Loucy (cell line): ENCODE measurements at regions not wholly inside any gene's neighbourhood (a gene's known extent, or its start where the extent isn't known, plus 50 kb on each side); places are given as distances from the start of the nearest gene placed in this dataset.

Experiments used
- H2AFZ ChIP-seq: fragments of 200-600 bp; sonication (generic); 2 replicates; pipeline ENCODE4 v1.6.0; 2016; ENCODE audit warnings: antibody characterized with exemption, mild to moderate bottlenecking, low read length, moderate library complexity
- H3F3A ChIP-seq: fragments of 200-600 bp; 2 replicates; pipeline ENCODE4 v1.6.0; 2016; ENCODE audit warnings: antibody characterized with exemption, low read depth, mild to moderate bottlenecking
- H3K27me3 ChIP-seq: fragments of 200-600 bp; sonication (generic); 2 replicates; pipeline ENCODE4 v1.6.1; 2014; ENCODE audit warnings: low read length, mild to moderate bottlenecking; ENCODE audit not compliant: insufficient read depth, poor library complexity, severe bottlenecking
- H3K36me3 ChIP-seq: fragments of 200-600 bp; sonication (generic); 2 replicates; pipeline ENCODE4 v1.6.1; 2016; ENCODE audit warnings: low read length; ENCODE audit not compliant: insufficient read depth
- H3K4me1 ChIP-seq: fragments of 200-600 bp; sonication (generic); 2 replicates; pipeline ENCODE4 v1.5.1; 2014; ENCODE audit warnings: low read length, mild to moderate bottlenecking; ENCODE audit not compliant: insufficient read depth, poor library complexity, severe bottlenecking
- H3K4me2 ChIP-seq: fragments of 200-600 bp; sonication (generic); 2 replicates; pipeline ENCODE4 v1.6.0; 2014; ENCODE audit warnings: antibody characterized with exemption, low read length, low read depth, mild to moderate bottlenecking; ENCODE audit not compliant: poor library complexity, severe bottlenecking
- H3K4me3 ChIP-seq: fragments of 200-600 bp; sonication (generic); 2 replicates; pipeline ENCODE4 v1.5.1; 2014; ENCODE audit warnings: low read length, mild to moderate bottlenecking, mixed read lengths; ENCODE audit not compliant: poor library complexity, severe bottlenecking
- H3K79me2 ChIP-seq: fragments of 200-600 bp; sonication (generic); 2 replicates; pipeline ENCODE4 v1.6.1; 2014; ENCODE audit warnings: low read length; ENCODE audit not compliant: insufficient read depth
- H3K9ac ChIP-seq: fragments of 200-600 bp; sonication (generic); 2 replicates; pipeline ENCODE4 v1.6.0; 2014; ENCODE audit warnings: mild to moderate bottlenecking, low read depth, low read length, moderate library complexity; ENCODE audit not compliant: poor library complexity, severe bottlenecking
- H3K9me2 ChIP-seq: fragments of 200-600 bp; sonication (generic); replicated peaks from 2 replicates; pipeline ENCODE4 v1.6.1; 2016; ENCODE audit warnings: low read depth, low read length, mixed read lengths
- H3K9me3 ChIP-seq: fragments of 200-600 bp; sonication (generic); 2 replicates; pipeline ENCODE4 v1.6.1; 2014; ENCODE audit warnings: mild to moderate bottlenecking, antibody characterized with exemption, low read length, low read depth; ENCODE audit not compliant: insufficient read depth
- H4K20me1 ChIP-seq: fragments of 200-600 bp; sonication (generic); 2 replicates; pipeline ENCODE4 v1.6.0; 2014; ENCODE audit warnings: antibody characterized with exemption, low read length, mild to moderate bottlenecking; ENCODE audit not compliant: insufficient read depth, poor library complexity, severe bottlenecking
- EZH2phosphoT487 ChIP-seq: fragments of 200-600 bp; IDR thresholded peaks from 2 replicates; pipeline ENCODE4 v1.6.1; 2018; ENCODE audit warnings: antibody characterized with exemption, mild to moderate bottlenecking, moderate library complexity, borderline replicate concordance
- TF ChIP-seq, protein P1 (sequence below): fragments of 200-600 bp; sonication (generic); conservative IDR thresholded peaks from 2 replicates; pipeline ENCODE4 v1.5.1; 2014; ENCODE audit warnings: mild to moderate bottlenecking, antibody characterized with exemption, low read length

DNA sequence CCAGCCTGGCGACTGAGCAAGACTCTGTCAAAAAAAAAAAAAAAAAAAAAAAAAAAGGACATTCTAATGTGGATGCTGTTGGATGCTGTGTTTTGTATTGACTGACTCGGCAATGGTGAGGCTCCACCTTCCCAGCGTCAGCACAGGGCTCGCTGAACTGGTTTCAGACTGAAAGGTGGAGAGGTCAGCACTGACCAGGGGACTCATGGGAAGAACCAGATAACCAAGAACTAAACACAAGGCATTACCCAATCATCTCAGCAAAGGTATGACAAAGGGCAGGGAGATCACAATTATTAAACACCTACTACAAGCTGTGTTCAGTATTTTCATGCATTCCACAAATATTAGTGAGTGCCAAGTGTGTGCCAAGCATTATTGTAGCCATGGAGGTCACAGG is 103.2 kb downstream of the LRATD1 start:
- Histone ChIP-seq H3K27me3 (no peaks in the 10 kb centered on the region), H3K4me3 (no peak overlapping the region), H3K36me3 (no peaks in the 10 kb centered on the region), H3K79me2 (no peaks in the 10 kb centered on the region), H3K9ac (no peak overlapping the region), H3K9me3 (no peaks in the 10 kb centered on the region), H3K4me1 (no peaks in the 10 kb centered on the region), H3K9me2 (no peaks in the 10 kb centered on the region), H2AFZ (no peak overlapping the region), H3K4me2 (no peak overlapping the region), H4K20me1 (no peaks in the 10 kb centered on the region), H3F3A (no peaks in the 10 kb centered on the region)
- no peak for TF ChIP-seq EZH2phosphoT487
- TF ChIP-seq, protein P1, sequence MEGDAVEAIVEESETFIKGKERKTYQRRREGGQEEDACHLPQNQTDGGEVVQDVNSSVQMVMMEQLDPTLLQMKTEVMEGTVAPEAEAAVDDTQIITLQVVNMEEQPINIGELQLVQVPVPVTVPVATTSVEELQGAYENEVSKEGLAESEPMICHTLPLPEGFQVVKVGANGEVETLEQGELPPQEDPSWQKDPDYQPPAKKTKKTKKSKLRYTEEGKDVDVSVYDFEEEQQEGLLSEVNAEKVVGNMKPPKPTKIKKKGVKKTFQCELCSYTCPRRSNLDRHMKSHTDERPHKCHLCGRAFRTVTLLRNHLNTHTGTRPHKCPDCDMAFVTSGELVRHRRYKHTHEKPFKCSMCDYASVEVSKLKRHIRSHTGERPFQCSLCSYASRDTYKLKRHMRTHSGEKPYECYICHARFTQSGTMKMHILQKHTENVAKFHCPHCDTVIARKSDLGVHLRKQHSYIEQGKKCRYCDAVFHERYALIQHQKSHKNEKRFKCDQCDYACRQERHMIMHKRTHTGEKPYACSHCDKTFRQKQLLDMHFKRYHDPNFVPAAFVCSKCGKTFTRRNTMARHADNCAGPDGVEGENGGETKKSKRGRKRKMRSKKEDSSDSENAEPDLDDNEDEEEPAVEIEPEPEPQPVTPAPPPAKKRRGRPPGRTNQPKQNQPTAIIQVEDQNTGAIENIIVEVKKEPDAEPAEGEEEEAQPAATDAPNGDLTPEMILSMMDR = no peak

DNA sequence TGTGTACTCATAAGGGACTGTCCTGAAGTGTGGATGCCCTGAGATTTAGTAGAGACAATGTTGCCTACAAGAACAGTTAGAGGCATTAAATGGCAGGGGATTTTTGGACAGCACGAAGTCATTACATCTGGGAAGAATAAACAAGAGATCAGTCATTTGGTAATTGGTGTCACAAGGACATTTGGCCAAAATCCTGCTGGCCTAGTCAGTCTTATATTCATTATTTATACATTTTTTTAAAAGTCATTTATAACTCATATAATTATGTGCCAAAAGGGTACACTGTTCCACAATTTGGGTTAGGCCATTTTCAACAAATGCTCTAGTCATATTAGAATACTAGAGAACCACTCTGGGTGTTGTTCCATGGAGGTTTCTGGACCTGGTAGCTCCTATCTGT is 104.7 kb downstream of the LRATD1 start:
- H3K4me3 ChIP-seq = no peak overlapping the region
- H3K36me3 ChIP-seq = no peaks in the 10 kb centered on the region
- H3K79me2 ChIP-seq = no peaks in the 10 kb centered on the region
- no peaks in the 10 kb centered on the region for H3K27me3 ChIP-seq
- H3F3A ChIP-seq = no peaks in the 10 kb centered on the region
- H3K9me3 ChIP-seq = no peaks in the 10 kb centered on the region
- no peaks in the 10 kb centered on the region for H3K4me1 ChIP-seq
- H2AFZ ChIP-seq = no peak overlapping the region
- H3K4me2 ChIP-seq = no peak overlapping the region
- H4K20me1 ChIP-seq = no peaks in the 10 kb centered on the region
- no peaks in the 10 kb centered on the region for H3K9me2 ChIP-seq
- no peak overlapping the region for H3K9ac ChIP-seq
- TF ChIP-seq, protein P1 = no peak
- TF ChIP-seq EZH2phosphoT487 = no peak

DNA sequence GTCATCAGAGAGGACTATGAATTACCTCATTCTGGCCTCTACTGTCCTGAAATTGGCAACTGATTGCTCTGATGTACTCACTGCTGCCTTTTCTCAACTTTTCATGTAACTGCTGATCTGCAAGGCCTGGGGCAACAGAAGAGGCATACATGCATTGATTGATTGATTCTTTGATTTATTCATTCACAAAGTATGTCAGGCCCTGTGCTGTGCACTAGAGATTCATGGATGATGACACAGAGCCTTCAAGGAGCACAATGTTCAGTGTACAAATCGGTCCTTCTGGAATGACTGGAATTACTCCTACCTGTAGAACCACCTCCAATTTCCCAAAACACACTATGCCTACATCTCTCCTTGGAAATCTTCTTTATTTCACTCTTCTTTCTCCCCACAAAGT is 111.3 kb downstream of the LRATD1 start:
- Histone ChIP-seq H3F3A (no peaks in the 10 kb centered on the region), H3K4me3 (no peak overlapping the region), H4K20me1 (no peaks in the 10 kb centered on the region), H3K4me1 (no peaks in the 10 kb centered on the region), H2AFZ (no peak overlapping the region), H3K9me2 (no peaks in the 10 kb centered on the region), H3K4me2 (no peak overlapping the region), H3K79me2 (no peaks in the 10 kb centered on the region), H3K9ac (no peak overlapping the region), H3K9me3 (peaks cover 4% of the 10 kb centered on the region; the same call in 1 of the 2 replicates), H3K36me3 (no peaks in the 10 kb centered on the region), H3K27me3 (no peaks in the 10 kb centered on the region)
- TF ChIP-seq, protein P1 = no peak
- TF ChIP-seq EZH2phosphoT487 = no peak
